ENCODE measurements at regions not wholly inside any gene's neighbourhood (a gene's known extent, or its start where the extent isn't known, plus 50 kb on each side); places are given as distances from the start of the nearest gene placed in this dataset.

DNA sequence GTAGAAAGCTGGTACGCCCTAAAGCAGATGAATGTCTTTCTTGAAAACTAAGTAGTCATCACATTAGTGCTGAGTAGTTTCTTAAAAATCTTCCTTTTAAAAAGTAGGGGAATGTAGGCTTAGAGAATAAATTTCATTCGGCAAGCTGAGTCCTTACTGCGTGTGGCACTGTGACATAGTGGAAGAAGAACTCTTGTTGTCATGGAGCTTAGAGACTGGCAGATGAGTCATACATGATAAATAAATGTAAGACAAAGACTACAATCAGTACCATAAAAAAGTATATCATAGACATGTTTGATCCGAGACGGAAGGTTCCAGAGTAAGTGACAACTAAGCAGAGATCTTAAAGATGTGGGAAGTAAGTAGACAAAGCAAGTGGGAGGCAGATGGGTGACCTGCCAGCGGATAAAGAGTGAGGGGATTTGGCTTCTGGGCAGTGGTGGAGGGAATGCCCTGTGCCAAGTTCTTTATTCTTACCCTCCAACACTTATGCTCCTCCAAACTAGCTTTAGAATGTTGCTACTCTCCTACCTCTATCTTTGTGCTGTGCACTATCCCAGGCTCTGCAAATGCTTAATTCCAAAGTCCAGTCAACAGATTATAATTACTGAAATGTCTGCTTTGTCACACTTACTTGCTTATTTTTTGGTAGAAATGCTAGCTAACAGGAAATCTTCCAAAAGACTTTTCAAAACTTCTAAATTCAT, 608.5 kb upstream of the USP24 start:
- Histone ChIP-seq H3K36me3 (replicated peaks in 1 of 2; ENCODE audit: control insufficient read depth in 2 of 2, insufficient read depth in 2 of 2, low read length in 2 of 2) (no peaks in the 10 kb centered on the region), H3K23ac (ENCODE audit: low read depth, low read length, poor library complexity) (no peak overlapping the region), H2BK15ac (ENCODE audit: low read length) (no peak overlapping the region), H3K79me1 (ENCODE audit: low read depth, low read length) (no peaks in the 10 kb centered on the region), H3K4me2 (ENCODE audit: insufficient read depth, low read length, poor library complexity, severe bottlenecking) (no peak overlapping the region), H2BK5ac (ENCODE audit: low read length) (no peak overlapping the region), H3K4me3 (ENCODE audit: low read length in 2 of 2) (no peak overlapping the region), H3K4ac (ENCODE audit: low read length) (no peak overlapping the region), H2AK5ac (ENCODE audit: low read depth, low read length) (no peak overlapping the region), H4K91ac (ENCODE audit: low read depth, low read length, poor library complexity) (no peak overlapping the region), H2AFZ (ENCODE audit: low read length) (no peak overlapping the region), H3K4me1 (ENCODE audit: control insufficient read depth in 2 of 2, insufficient read depth in 1 of 2, low read depth in 1 of 2, low read length in 2 of 2) (no peaks in the 10 kb centered on the region), H3K27ac (replicated peaks; ENCODE audit: low read length) (no peak overlapping the region), H2BK12ac (ENCODE audit: low read length) (no peak overlapping the region), H3K9me3 (replicated peaks in 1 of 2; ENCODE audit: control insufficient read depth in 2 of 2, insufficient read depth in 1 of 2, low read depth in 1 of 2, low read length in 2 of 2) (no peaks in the 10 kb centered on the region), H3K18ac (ENCODE audit: low read length) (no peak overlapping the region), H3K9ac (ENCODE audit: low read depth, low read length, poor library complexity) (no peak overlapping the region), H3K14ac (ENCODE audit: low read length) (no peak overlapping the region), H2BK120ac (ENCODE audit: low read depth, low read length) (no peak overlapping the region), H3K27me3 (ENCODE audit: control insufficient read depth in 3 of 3, insufficient read depth in 3 of 3, low read depth in 1 of 3, low read length in 3 of 3) (no peaks in the 10 kb centered on the region), H4K8ac (ENCODE audit: low read depth, low read length) (no peak overlapping the region)
- WGBS, 2 donors (ENCODE audit: extremely low coverage in 2 of 2, insufficient read length in 2 of 2, insufficient replicate concordance in 1 of 2), result no CpG with 5 or more reads among the region's 6 CpGs
- no peak for DNase-seq (ENCODE audit: low spot score)

DNA sequence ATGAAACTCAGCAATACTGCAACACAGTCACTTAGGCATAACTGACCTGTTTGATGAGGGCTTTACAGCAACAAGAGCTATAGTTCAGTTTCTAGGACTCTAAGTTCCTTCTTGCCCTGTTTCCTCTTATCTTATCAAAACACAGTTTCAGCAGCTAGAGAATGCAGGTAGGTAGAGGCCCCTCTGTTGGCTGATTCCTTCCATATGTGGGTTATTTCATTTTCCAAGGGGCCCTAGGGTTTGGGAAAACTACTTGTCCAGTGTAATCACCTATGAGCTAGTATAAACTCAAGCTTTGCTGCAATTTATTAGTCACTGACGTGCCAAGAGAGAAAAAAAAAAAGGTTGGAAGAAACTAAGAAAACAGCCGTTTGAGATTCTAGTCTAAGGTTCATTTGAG, 607.7 kb upstream of the USP24 start:
- Histone ChIP-seq H3K4me2 (ENCODE audit: insufficient read depth, low read length, poor library complexity, severe bottlenecking) (no peak overlapping the region), H2BK15ac (ENCODE audit: low read length) (no peak overlapping the region), H4K8ac (ENCODE audit: low read depth, low read length) (no peak overlapping the region), H3K4me1 (ENCODE audit: control insufficient read depth in 2 of 2, insufficient read depth in 1 of 2, low read depth in 1 of 2, low read length in 2 of 2) (no peaks in the 10 kb centered on the region), H2AK5ac (ENCODE audit: low read depth, low read length) (no peak overlapping the region), H3K9ac (ENCODE audit: low read depth, low read length, poor library complexity) (no peak overlapping the region), H2AFZ (ENCODE audit: low read length) (no peak overlapping the region), H3K9me3 (replicated peaks in 1 of 2; ENCODE audit: control insufficient read depth in 2 of 2, insufficient read depth in 1 of 2, low read depth in 1 of 2, low read length in 2 of 2) (no peaks in the 10 kb centered on the region), H3K27ac (replicated peaks; ENCODE audit: low read length) (no peak overlapping the region), H3K27me3 (ENCODE audit: control insufficient read depth in 3 of 3, insufficient read depth in 3 of 3, low read depth in 1 of 3, low read length in 3 of 3) (no peaks in the 10 kb centered on the region), H3K4me3 (ENCODE audit: low read length in 2 of 2) (no peak overlapping the region), H2BK12ac (ENCODE audit: low read length) (no peak overlapping the region), H2BK120ac (ENCODE audit: low read depth, low read length) (no peak overlapping the region), H3K4ac (ENCODE audit: low read length) (no peak overlapping the region), H2BK5ac (ENCODE audit: low read length) (no peak overlapping the region), H3K18ac (ENCODE audit: low read length) (no peak overlapping the region), H3K23ac (ENCODE audit: low read depth, low read length, poor library complexity) (no peak overlapping the region), H4K91ac (ENCODE audit: low read depth, low read length, poor library complexity) (no peak overlapping the region), H3K79me1 (ENCODE audit: low read depth, low read length) (no peaks in the 10 kb centered on the region), H3K14ac (ENCODE audit: low read length) (no peak overlapping the region), H3K36me3 (replicated peaks in 1 of 2; ENCODE audit: control insufficient read depth in 2 of 2, insufficient read depth in 2 of 2, low read length in 2 of 2) (no peaks in the 10 kb centered on the region)
- DNase-seq (ENCODE audit: low spot score), result no peak
- WGBS, 2 donors (ENCODE audit: extremely low coverage in 2 of 2, insufficient read length in 2 of 2, insufficient replicate concordance in 1 of 2), result no CpG with 5 or more reads among the region's 2 CpGs

DNA sequence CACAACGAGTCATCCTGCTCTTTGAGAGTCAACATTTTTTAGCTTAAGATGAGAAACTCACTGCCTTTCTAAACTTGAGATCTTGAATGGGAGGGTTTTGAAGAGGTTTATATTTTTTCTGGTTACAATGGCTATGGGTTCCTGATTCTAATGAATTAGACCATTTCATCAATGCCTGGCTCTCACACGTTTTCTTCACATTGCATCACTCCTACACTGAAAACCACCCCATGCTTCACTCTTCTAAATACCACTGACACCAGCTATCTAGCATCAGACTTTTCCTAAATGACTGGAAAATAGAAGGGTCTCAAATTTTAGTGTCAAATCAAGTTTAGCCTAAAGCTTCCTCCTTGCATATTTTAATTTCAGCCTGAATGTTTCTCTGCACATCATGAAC, 606.1 kb upstream of the USP24 start:
- Histone ChIP-seq H3K4ac (ENCODE audit: low read length) (no peak overlapping the region), H3K27ac (replicated peaks; ENCODE audit: low read length) (no peak overlapping the region), H2BK12ac (ENCODE audit: low read length) (no peak overlapping the region), H3K4me2 (ENCODE audit: insufficient read depth, low read length, poor library complexity, severe bottlenecking) (no peak overlapping the region), H3K4me3 (ENCODE audit: low read length in 2 of 2) (no peak overlapping the region), H2BK15ac (ENCODE audit: low read length) (no peak overlapping the region), H3K14ac (ENCODE audit: low read length) (no peak overlapping the region), H2AFZ (ENCODE audit: low read length) (no peak overlapping the region), H2BK5ac (ENCODE audit: low read length) (no peak overlapping the region), H3K27me3 (ENCODE audit: control insufficient read depth in 3 of 3, insufficient read depth in 3 of 3, low read depth in 1 of 3, low read length in 3 of 3) (no peaks in the 10 kb centered on the region), H3K23ac (ENCODE audit: low read depth, low read length, poor library complexity) (no peak overlapping the region), H3K9me3 (replicated peaks in 1 of 2; ENCODE audit: control insufficient read depth in 2 of 2, insufficient read depth in 1 of 2, low read depth in 1 of 2, low read length in 2 of 2) (no peaks in the 10 kb centered on the region), H4K91ac (ENCODE audit: low read depth, low read length, poor library complexity) (no peak overlapping the region), H2BK120ac (ENCODE audit: low read depth, low read length) (no peak overlapping the region), H3K18ac (ENCODE audit: low read length) (no peak overlapping the region), H4K8ac (ENCODE audit: low read depth, low read length) (no peak overlapping the region), H3K79me1 (ENCODE audit: low read depth, low read length) (no peaks in the 10 kb centered on the region), H3K9ac (ENCODE audit: low read depth, low read length, poor library complexity) (no peak overlapping the region), H3K4me1 (ENCODE audit: control insufficient read depth in 2 of 2, insufficient read depth in 1 of 2, low read depth in 1 of 2, low read length in 2 of 2) (no peaks in the 10 kb centered on the region), H2AK5ac (ENCODE audit: low read depth, low read length) (no peak overlapping the region), H3K36me3 (replicated peaks in 1 of 2; ENCODE audit: control insufficient read depth in 2 of 2, insufficient read depth in 2 of 2, low read length in 2 of 2) (no peaks in the 10 kb centered on the region)
- no CpG with 5 or more reads among the region's 2 CpGs for WGBS, 2 donors (ENCODE audit: extremely low coverage in 2 of 2, insufficient read length in 2 of 2, insufficient replicate concordance in 1 of 2)
- DNase-seq (ENCODE audit: low spot score), result no peak

DNA sequence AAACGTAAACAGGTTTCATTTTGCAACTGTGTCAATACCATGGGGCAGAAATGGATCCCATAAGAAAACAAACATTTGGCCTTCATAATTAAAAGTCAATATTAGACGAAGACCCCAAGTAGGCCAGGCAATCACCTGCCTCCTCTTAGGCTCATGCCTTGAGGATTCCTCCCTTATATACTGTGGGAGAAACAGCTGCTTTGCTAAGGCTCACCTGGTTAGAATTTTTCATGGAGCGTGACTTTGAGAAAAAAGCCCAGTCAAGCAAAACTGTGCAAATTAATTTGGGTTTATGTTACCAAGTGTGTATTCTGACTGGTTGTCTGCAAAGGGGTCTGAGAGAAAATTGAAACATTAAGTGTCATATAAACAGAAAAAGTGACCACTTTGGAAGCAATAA, 605.3 kb upstream of the USP24 start:
- no peak overlapping the region for H4K91ac ChIP-seq (ENCODE audit: low read depth, low read length, poor library complexity)
- H3K4me1 ChIP-seq (ENCODE audit: control insufficient read depth in 2 of 2, insufficient read depth in 1 of 2, low read depth in 1 of 2, low read length in 2 of 2), result peaks cover 0 to 1% of the 10 kb centered on the region in 2 donors
- no peak overlapping the region for H2AFZ ChIP-seq (ENCODE audit: low read length)
- no CpG with 5 or more reads among the region's 3 CpGs for WGBS, 2 donors (ENCODE audit: extremely low coverage in 2 of 2, insufficient read length in 2 of 2, insufficient replicate concordance in 1 of 2)
- H2BK15ac ChIP-seq (ENCODE audit: low read length), result no peak overlapping the region
- H3K4me3 ChIP-seq (ENCODE audit: low read length in 2 of 2), result no peak overlapping the region
- no peaks in the 10 kb centered on the region for H3K9me3 ChIP-seq (replicated peaks in 1 of 2; ENCODE audit: control insufficient read depth in 2 of 2, insufficient read depth in 1 of 2, low read depth in 1 of 2, low read length in 2 of 2)
- H3K14ac ChIP-seq (ENCODE audit: low read length), result no peak overlapping the region
- no peak overlapping the region for H3K18ac ChIP-seq (ENCODE audit: low read length)
- DNase-seq (ENCODE audit: low spot score), result no peak
- no peak overlapping the region for H2BK5ac ChIP-seq (ENCODE audit: low read length)
- H2AK5ac ChIP-seq (ENCODE audit: low read depth, low read length), result no peak overlapping the region
- H3K27me3 ChIP-seq (ENCODE audit: control insufficient read depth in 3 of 3, insufficient read depth in 3 of 3, low read depth in 1 of 3, low read length in 3 of 3), result no peaks in the 10 kb centered on the region
- no peak overlapping the region for H2BK12ac ChIP-seq (ENCODE audit: low read length)
- no peak overlapping the region for H3K9ac ChIP-seq (ENCODE audit: low read depth, low read length, poor library complexity)
- no peak overlapping the region for H3K4me2 ChIP-seq (ENCODE audit: insufficient read depth, low read length, poor library complexity, severe bottlenecking)
- H3K79me1 ChIP-seq (ENCODE audit: low read depth, low read length), result no peaks in the 10 kb centered on the region
- H3K36me3 ChIP-seq (replicated peaks in 1 of 2; ENCODE audit: control insufficient read depth in 2 of 2, insufficient read depth in 2 of 2, low read length in 2 of 2), result no peaks in the 10 kb centered on the region
- no peak overlapping the region for H4K8ac ChIP-seq (ENCODE audit: low read depth, low read length)
- H3K23ac ChIP-seq (ENCODE audit: low read depth, low read length, poor library complexity), result no peak overlapping the region
- H2BK120ac ChIP-seq (ENCODE audit: low read depth, low read length), result no peak overlapping the region
- H3K4ac ChIP-seq (ENCODE audit: low read length), result no peak overlapping the region
- H3K27ac ChIP-seq (replicated peaks; ENCODE audit: low read length), result no peak overlapping the region

All from neuronal stem cell (in vitro differentiated cells).